Endodermal cell (in vitro differentiated cells): ENCODE measurements at regions not wholly inside any gene's neighbourhood (a gene's known extent, or its start where the extent isn't known, plus 50 kb on each side); places are given as distances from the start of the nearest gene placed in this dataset.

Experiments
- DNase-seq: peaks from one replicate; pipeline ENCODE4 v3.0.0-alpha.2; 2017
- H3K27ac ChIP-seq: 2 replicates; pipeline ENCODE4 v1.5.1; 2013; ENCODE audit warnings: mild to moderate bottlenecking, low read depth, low read length, moderate library complexity
- H3K27me3 ChIP-seq: 2 replicates; pipeline ENCODE4 v1.6.1; 2013; ENCODE audit warnings: mild to moderate bottlenecking, low read length, moderate library complexity; ENCODE audit not compliant: insufficient read depth, control insufficient read depth, poor library complexity, severe bottlenecking
- H3K36me3 ChIP-seq: 2 replicates; pipeline ENCODE4 v1.7.0; 2013; ENCODE audit warnings: mild to moderate bottlenecking, low read length, moderate library complexity; ENCODE audit not compliant: control insufficient read depth, insufficient read depth
- H3K4me1 ChIP-seq: one replicate; pipeline ENCODE4 v1.7.0; 2013; ENCODE audit warnings: low read length; ENCODE audit not compliant: control insufficient read depth, insufficient read depth
- H3K4me3 ChIP-seq: 2 replicates; pipeline ENCODE4 v1.5.1; 2013; ENCODE audit warnings: mild to moderate bottlenecking, low read length, moderate library complexity
- H3K9ac ChIP-seq: 2 replicates; pipeline ENCODE4 v1.6.1; 2013; ENCODE audit warnings: mild to moderate bottlenecking, low read length, moderate library complexity; ENCODE audit not compliant: poor library complexity, severe bottlenecking; ENCODE audit errors: extremely low read depth
- H3K9me3 ChIP-seq: 2 replicates; pipeline ENCODE4 v1.6.1; 2013; ENCODE audit warnings: mild to moderate bottlenecking, low read length, moderate library complexity; ENCODE audit not compliant: control insufficient read depth
- H3K27ac Mint-ChIP-seq: 2 replicates; pipeline ENCODE4 v1.8.0; 2020; ENCODE audit warnings: mixed read lengths
- H3K27me3 Mint-ChIP-seq: 2 replicates; pipeline ENCODE4 v1.8.0; 2021; ENCODE audit warnings: mild to moderate bottlenecking, mixed read lengths; ENCODE audit not compliant: insufficient read depth
- H3K36me3 Mint-ChIP-seq: 2 replicates; pipeline ENCODE4 v1.8.0; 2020; ENCODE audit warnings: low read depth, mixed read lengths
- H3K4me1 Mint-ChIP-seq: 2 replicates; pipeline ENCODE4 v1.8.0; 2020; ENCODE audit warnings: mixed read lengths
- H3K4me3 Mint-ChIP-seq: 2 replicates; pipeline ENCODE4 v1.8.0; 2020; ENCODE audit warnings: mild to moderate bottlenecking, moderate library complexity, mixed read lengths
- H3K9me3 Mint-ChIP-seq: 2 replicates; pipeline ENCODE4 v1.8.0; 2020; ENCODE audit warnings: mild to moderate bottlenecking, mixed read lengths
- WGBS, 2 experiments: methylation state at CpG; one replicate each; pipeline versions ENCODE4 v1.1.5 to v1.1.7; 2013; ENCODE audit warnings: missing lambda C conversion rate in 2 of 2, mixed read lengths in 1 of 2; ENCODE audit not compliant: insufficient coverage in 1 of 2, insufficient read length in 1 of 2; 5-methylcytosine and 5-hydroxymethylcytosine counted together
- TF ChIP-seq, protein P1 (sequence below): fragments of 200-600 bp; sonication (generic); conservative IDR thresholded peaks from 2 replicates; pipeline ENCODE4 v1.5.0; 2021; ENCODE audit warnings: antibody characterized with exemption, mild to moderate bottlenecking

DNA sequence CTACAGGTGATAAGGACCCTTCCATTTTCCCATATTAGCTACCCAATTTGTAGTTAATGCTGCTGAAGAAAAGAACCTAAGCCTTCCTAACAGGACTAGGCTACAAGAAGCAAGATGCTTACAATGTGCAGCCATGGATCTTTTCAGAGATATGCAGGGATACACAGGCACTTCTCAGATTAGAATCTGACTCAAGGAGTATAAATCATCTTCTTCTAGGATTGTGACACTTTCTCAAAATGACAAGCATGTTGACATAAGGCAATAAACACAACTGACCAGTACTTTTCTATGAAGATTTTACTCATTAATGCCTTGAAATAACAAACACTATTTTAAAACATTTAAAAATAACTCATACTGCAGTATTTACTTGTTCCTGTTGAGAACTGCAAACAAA lies 127.9 kb upstream of the ACVR2A start:
- Mint-ChIP-seq H3K4me3 (no peak overlapping the region), H3K36me3 (no peaks in the 10 kb centered on the region), H3K4me1 (peaks cover 22% of the 10 kb centered on the region), H3K9me3 (no peaks in the 10 kb centered on the region), H3K27ac (no peak overlapping the region), H3K27me3 (no peaks in the 10 kb centered on the region)
- DNase-seq: no peak
- no peaks in the 10 kb centered on the region for H3K9me3 ChIP-seq
- H3K27me3 ChIP-seq: no peaks in the 10 kb centered on the region
- H3K4me1 ChIP-seq: peaks cover 6% of the 10 kb centered on the region
- TF ChIP-seq, protein P1, sequence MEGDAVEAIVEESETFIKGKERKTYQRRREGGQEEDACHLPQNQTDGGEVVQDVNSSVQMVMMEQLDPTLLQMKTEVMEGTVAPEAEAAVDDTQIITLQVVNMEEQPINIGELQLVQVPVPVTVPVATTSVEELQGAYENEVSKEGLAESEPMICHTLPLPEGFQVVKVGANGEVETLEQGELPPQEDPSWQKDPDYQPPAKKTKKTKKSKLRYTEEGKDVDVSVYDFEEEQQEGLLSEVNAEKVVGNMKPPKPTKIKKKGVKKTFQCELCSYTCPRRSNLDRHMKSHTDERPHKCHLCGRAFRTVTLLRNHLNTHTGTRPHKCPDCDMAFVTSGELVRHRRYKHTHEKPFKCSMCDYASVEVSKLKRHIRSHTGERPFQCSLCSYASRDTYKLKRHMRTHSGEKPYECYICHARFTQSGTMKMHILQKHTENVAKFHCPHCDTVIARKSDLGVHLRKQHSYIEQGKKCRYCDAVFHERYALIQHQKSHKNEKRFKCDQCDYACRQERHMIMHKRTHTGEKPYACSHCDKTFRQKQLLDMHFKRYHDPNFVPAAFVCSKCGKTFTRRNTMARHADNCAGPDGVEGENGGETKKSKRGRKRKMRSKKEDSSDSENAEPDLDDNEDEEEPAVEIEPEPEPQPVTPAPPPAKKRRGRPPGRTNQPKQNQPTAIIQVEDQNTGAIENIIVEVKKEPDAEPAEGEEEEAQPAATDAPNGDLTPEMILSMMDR: no peak
- H3K36me3 ChIP-seq: no peaks in the 10 kb centered on the region
- H3K9ac ChIP-seq: no peak overlapping the region
- H3K27ac ChIP-seq: no peak overlapping the region
- H3K4me3 ChIP-seq: no peak overlapping the region

GRCh38 chr2:147715807-147716206 lies 129.0 kb upstream of the ACVR2A start:
- H3K36me3 Mint-ChIP-seq: no peaks in the 10 kb centered on the region
- H3K27ac Mint-ChIP-seq: no peak overlapping the region
- DNase-seq: no peak
- no peaks in the 10 kb centered on the region for H3K9me3 ChIP-seq
- peaks cover 3% of the 10 kb centered on the region for H3K27me3 Mint-ChIP-seq
- no peaks in the 10 kb centered on the region for H3K27me3 ChIP-seq
- H3K4me3 ChIP-seq: peak overlapping the region; percentile 30
- H3K27ac ChIP-seq: no peak overlapping the region
- no peaks in the 10 kb centered on the region for H3K36me3 ChIP-seq
- no peaks in the 10 kb centered on the region for H3K9me3 Mint-ChIP-seq
- H3K4me3 Mint-ChIP-seq: no peak overlapping the region
- peaks cover 6% of the 10 kb centered on the region for H3K4me1 ChIP-seq
- no peak overlapping the region for H3K9ac ChIP-seq
- peaks cover 23% of the 10 kb centered on the region for H3K4me1 Mint-ChIP-seq
- TF ChIP-seq, protein P1: no peak

GRCh38 chr2:147714582-147714981 lies 130.2 kb upstream of the ACVR2A start:
- WGBS, 2 experiments: 88 to 100% methylated on average over 2 to 3 of the region's 3 CpGs
- no peak overlapping the region for H3K27ac Mint-ChIP-seq
- no peaks in the 10 kb centered on the region for H3K27me3 ChIP-seq
- H3K9ac ChIP-seq: no peak overlapping the region
- DNase-seq: no peak
- no peak overlapping the region for H3K27ac ChIP-seq
- H3K4me1 Mint-ChIP-seq: peaks cover 27% of the 10 kb centered on the region
- no peak overlapping the region for H3K4me3 ChIP-seq
- H3K27me3 Mint-ChIP-seq: peaks cover 3% of the 10 kb centered on the region
- H3K36me3 ChIP-seq: no peaks in the 10 kb centered on the region
- peaks cover 10% of the 10 kb centered on the region for H3K4me1 ChIP-seq
- H3K9me3 Mint-ChIP-seq: no peaks in the 10 kb centered on the region
- no peaks in the 10 kb centered on the region for H3K36me3 Mint-ChIP-seq
- TF ChIP-seq, protein P1: no peak
- no peak overlapping the region for H3K4me3 Mint-ChIP-seq
- H3K9me3 ChIP-seq: no peaks in the 10 kb centered on the region
